GM23248 (cell line): ENCODE measurements at regions not wholly inside any gene's neighbourhood (a gene's known extent, or its start where the extent isn't known, plus 50 kb on each side); places are given as distances from the start of the nearest gene placed in this dataset.

Experiments used
- EZH2 ChIP-seq: fragments of 200-600 bp; sonication (generic); IDR thresholded peaks from 2 replicates; pipeline ENCODE4 v1.6.1; 2018; ENCODE audit warnings: antibody characterized with exemption, mild to moderate bottlenecking; ENCODE audit not compliant: insufficient read depth, poor library complexity, severe bottlenecking
- EZH2phosphoT487 ChIP-seq: fragments of 200-600 bp; sonication (generic); IDR thresholded peaks from 2 replicates; pipeline ENCODE4 v1.6.1; 2018; ENCODE audit warnings: antibody characterized with exemption, moderate library complexity, mild to moderate bottlenecking, low read depth; ENCODE audit not compliant: insufficient read depth

DNA sequence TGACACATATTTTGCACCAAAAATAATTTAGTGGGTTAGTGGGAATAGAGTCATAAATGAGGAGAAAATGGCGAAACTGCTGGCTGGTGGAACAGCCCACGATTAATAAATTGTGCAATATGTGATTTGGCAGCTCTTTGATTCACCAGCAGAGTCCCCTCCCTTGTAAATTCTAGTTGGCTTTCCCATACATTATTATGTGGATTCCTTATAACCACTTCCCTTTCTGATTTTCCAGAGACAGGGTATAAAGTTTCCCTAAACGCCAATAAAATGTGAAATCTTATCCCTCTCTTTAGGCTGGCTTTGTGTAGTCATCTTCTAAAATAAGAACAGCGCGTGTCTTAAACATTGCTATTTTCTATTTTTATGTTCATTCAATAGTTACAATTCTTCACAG, 149.4 kb upstream of the FERD3L start:
- TF ChIP-seq EZH2 (no peak), EZH2phosphoT487 (no peak)
